OCI-LY1 (cell line): ENCODE measurements at regions not wholly inside any gene's neighbourhood (a gene's known extent, or its start where the extent isn't known, plus 50 kb on each side); places are given as distances from the start of the nearest gene placed in this dataset.
"Not testable (repeated sequence)": the region's sequence is repeated elsewhere in the genome, so short reads cannot be mapped to it uniquely, and the experiment has no call there.

Experiments
- H2AFZ ChIP-seq: fragments of 200-600 bp; sonication (generic), shearing (Covaris generic); 2 replicates; pipeline ENCODE4 v1.6.0; 2014; ENCODE audit warnings: antibody characterized with exemption, mild to moderate bottlenecking, low read length
- H3F3A ChIP-seq: fragments of 200-600 bp; sonication (generic), shearing (Covaris generic); 2 replicates; pipeline ENCODE4 v1.6.0; 2014; ENCODE audit warnings: mild to moderate bottlenecking, antibody characterized with exemption, low read length, moderate library complexity; ENCODE audit not compliant: insufficient read depth
- H3K27ac ChIP-seq: fragments of 200-600 bp; sonication (generic); 2 replicates; pipeline ENCODE4 v1.5.1; 2014; ENCODE audit warnings: low read length, mixed run types, mild to moderate bottlenecking, low read depth; ENCODE audit not compliant: poor library complexity, severe bottlenecking
- H3K27me3 ChIP-seq: fragments of 200-600 bp; sonication (generic); 2 replicates; pipeline ENCODE4 v1.6.0; 2014; ENCODE audit warnings: antibody characterized with exemption, mild to moderate bottlenecking, low read length, moderate library complexity; ENCODE audit not compliant: insufficient read depth
- H3K36me3 ChIP-seq: fragments of 200-600 bp; sonication (generic); 2 replicates; pipeline ENCODE4 v1.6.1; 2014; ENCODE audit warnings: mild to moderate bottlenecking, antibody characterized with exemption, low read length, moderate library complexity, mixed read lengths; ENCODE audit not compliant: insufficient read depth
- H3K4me1 ChIP-seq: fragments of 200-600 bp; sonication (generic); 2 replicates; pipeline ENCODE4 v1.5.1; 2014; ENCODE audit warnings: mild to moderate bottlenecking, low read length, moderate library complexity; ENCODE audit not compliant: insufficient read depth, severe bottlenecking
- H3K4me2 ChIP-seq: fragments of 200-600 bp; sonication (generic), shearing (Covaris generic); 2 replicates; pipeline ENCODE4 v1.6.1; 2014; ENCODE audit warnings: low read length
- H3K4me3 ChIP-seq: fragments of 200-600 bp; sonication (generic); 2 replicates; pipeline ENCODE4 v1.5.1; 2014; ENCODE audit warnings: low read length, low read depth, mild to moderate bottlenecking, mixed read lengths; ENCODE audit not compliant: poor library complexity, severe bottlenecking
- H3K79me2 ChIP-seq: fragments of 200-600 bp; shearing (Covaris generic); 2 replicates; pipeline ENCODE4 v1.6.1; 2016; ENCODE audit warnings: mixed run types, low read length, mixed read lengths; ENCODE audit not compliant: insufficient read depth
- H3K9ac ChIP-seq: fragments of 200-600 bp; sonication (generic), shearing (Covaris generic); 2 replicates; pipeline ENCODE4 v1.6.1; 2014; ENCODE audit warnings: mild to moderate bottlenecking, low read length, mixed read lengths
- H3K9me2 ChIP-seq: fragments of 200-600 bp; sonication (generic), shearing (Covaris generic); 2 replicates; pipeline ENCODE4 v1.6.1; 2014; ENCODE audit warnings: low read depth, mild to moderate bottlenecking, low read length, mixed read lengths
- H3K9me3 ChIP-seq: fragments of 200-600 bp; shearing (Covaris generic); 2 replicates; pipeline ENCODE4 v1.6.1; 2014; ENCODE audit warnings: low read length, mixed read lengths
- H4K20me1 ChIP-seq: fragments of 200-600 bp; sonication (generic), shearing (Covaris generic); 2 replicates; pipeline ENCODE4 v1.6.0; 2016; ENCODE audit warnings: mild to moderate bottlenecking, low read length; ENCODE audit not compliant: insufficient read depth
- CTCF ChIP-seq: fragments of 200-600 bp; sonication (generic), shearing (Covaris generic); IDR thresholded peaks from 2 replicates; pipeline ENCODE4 v1.5.1; 2017; ENCODE audit warnings: mild to moderate bottlenecking, antibody characterized with exemption, low read length, moderate library complexity, mixed read lengths
- EZH2 ChIP-seq: fragments of 200-600 bp; sonication (generic), shearing (Covaris generic); IDR thresholded peaks from 2 replicates; pipeline ENCODE4 v1.8.0; 2017; ENCODE audit warnings: borderline replicate concordance, mixed run types, mild to moderate bottlenecking, antibody characterized with exemption, low read length, moderate library complexity, mixed read lengths

- H3K4me3 ChIP-seq = no peak overlapping the region
- H2AFZ ChIP-seq = no peak overlapping the region
- no peaks in the 10 kb centered on the region for H3F3A ChIP-seq
- H4K20me1 ChIP-seq = no peaks in the 10 kb centered on the region
- H3K4me2 ChIP-seq = no peak overlapping the region
- H3K9ac ChIP-seq = no peak overlapping the region
- H3K9me2 ChIP-seq = no peaks in the 10 kb centered on the region
- no peak overlapping the region for H3K27ac ChIP-seq
- no peaks in the 10 kb centered on the region for H3K4me1 ChIP-seq
- no peaks in the 10 kb centered on the region for H3K36me3 ChIP-seq
- TF ChIP-seq CTCF (no peak), EZH2 (no peak)
- H3K79me2 ChIP-seq = no peaks in the 10 kb centered on the region
- no peaks in the 10 kb centered on the region for H3K27me3 ChIP-seq
- H3K9me3 ChIP-seq = no peaks in the 10 kb centered on the region
Observed at GRCh38 chr4:3875466-3875865, 109.3 kb downstream of the ADRA2C start.

GRCh38 chr4:3876057-3876845 is 110.1 kb downstream of the ADRA2C start:
- not testable (repeated sequence) for H3K36me3 ChIP-seq, H3K4me3 ChIP-seq, H2AFZ ChIP-seq, H3K27ac ChIP-seq, H3K9ac ChIP-seq, H3K4me2 ChIP-seq, H3K4me1 ChIP-seq, H3K9me2 ChIP-seq, H4K20me1 ChIP-seq, H3F3A ChIP-seq, H3K9me3 ChIP-seq, H3K27me3 ChIP-seq, H3K79me2 ChIP-seq

- Histone ChIP-seq H3K9ac (no peak overlapping the region), H3K36me3 (no peaks in the 10 kb centered on the region), H2AFZ (no peak overlapping the region), H3K27me3 (no peaks in the 10 kb centered on the region), H4K20me1 (no peaks in the 10 kb centered on the region), H3F3A (no peaks in the 10 kb centered on the region), H3K4me3 (no peak overlapping the region), H3K79me2 (no peaks in the 10 kb centered on the region), H3K27ac (no peak overlapping the region), H3K9me2 (no peaks in the 10 kb centered on the region), H3K9me3 (no peaks in the 10 kb centered on the region), H3K4me2 (no peak overlapping the region), H3K4me1 (no peaks in the 10 kb centered on the region)
- no peak for TF ChIP-seq CTCF
- no peak for TF ChIP-seq EZH2
Observed at GRCh38 chr4:3877236-3877635, 111.1 kb downstream of the ADRA2C start.

GRCh38 chr4:3877868-3878267 is 111.7 kb downstream of the ADRA2C start:
- Histone ChIP-seq H3K9me3 (no peaks in the 10 kb centered on the region), H3K27ac (no peak overlapping the region), H2AFZ (no peak overlapping the region), H3K4me2 (no peak overlapping the region), H3F3A (no peaks in the 10 kb centered on the region), H3K36me3 (no peaks in the 10 kb centered on the region), H3K9ac (no peak overlapping the region), H3K9me2 (no peaks in the 10 kb centered on the region), H4K20me1 (no peaks in the 10 kb centered on the region), H3K4me3 (no peak overlapping the region), H3K27me3 (no peaks in the 10 kb centered on the region), H3K79me2 (no peaks in the 10 kb centered on the region), H3K4me1 (no peaks in the 10 kb centered on the region)
- TF ChIP-seq EZH2 (no peak), CTCF (no peak)
